Stimulated activated CD8-positive, alpha-beta memory T cell treated with anti-CD3 and anti-CD28 coated beads, Interleukin-15, amount 100 ng/mL, for 24 hours (primary cell): ENCODE measurements at regions not wholly inside any gene's neighbourhood (a gene's known extent, or its start where the extent isn't known, plus 50 kb on each side); places are given as distances from the start of the nearest gene placed in this dataset.
"Not testable (repeated sequence)": the region's sequence is repeated elsewhere in the genome, so short reads cannot be mapped to it uniquely, and the experiment has no call there.

Source experiments
- DNase-seq: peaks from one replicate; pipeline ENCODE4 v3.0.0-alpha.2; 2020; ENCODE audit warnings: low read depth

GRCh38 chr2:216936954-216937357, 77.1 kb upstream of the TNP1 start:
- DNase-seq = no peak

GRCh38 chr2:216934623-216935022, 74.8 kb upstream of the TNP1 start:
- DNase-seq = no peak

GRCh38 chr2:216934151-216934550, 74.3 kb upstream of the TNP1 start:
- DNase-seq = no peak

- DNase-seq = no peak
These were observed 73.1 kb upstream of the TNP1 start for GRCh38 chr2:216932863-216933548.

- no peak for DNase-seq
These were observed 72.4 kb upstream of the TNP1 start for GRCh38 chr2:216932113-216932862.

GRCh38 chr2:216930716-216931115, 70.9 kb upstream of the TNP1 start:
- no peak for DNase-seq

- DNase-seq = not testable (repeated sequence)
These were observed 69.5 kb upstream of the TNP1 start for GRCh38 chr2:216929338-216929737.

- no peak for DNase-seq
These were observed 67.3 kb upstream of the TNP1 start for GRCh38 chr2:216927163-216927562.

GRCh38 chr2:216925636-216926366, 65.9 kb upstream of the TNP1 start:
- DNase-seq = no peak

GRCh38 chr2:216925006-216925405, 65.1 kb upstream of the TNP1 start:
- DNase-seq = no peak

- no peak for DNase-seq
These were observed 63.8 kb upstream of the TNP1 start for GRCh38 chr2:216923706-216924105.

- no peak for DNase-seq
These were observed 62.4 kb upstream of the TNP1 start for GRCh38 chr2:216922175-216922780.

- no peak for DNase-seq
These were observed 61.1 kb upstream of the TNP1 start for GRCh38 chr2:216920937-216921456.

- DNase-seq = no peak
These were observed 60.4 kb upstream of the TNP1 start for GRCh38 chr2:216920143-216920876.

- no peak for DNase-seq
These were observed 58.3 kb upstream of the TNP1 start for GRCh38 chr2:216918088-216918680.

- DNase-seq = no peak
These were observed 57.2 kb upstream of the TNP1 start for GRCh38 chr2:216916956-216917650.

- DNase-seq = no peak
These were observed 55.8 kb upstream of the TNP1 start for GRCh38 chr2:216915557-216916150.

GRCh38 chr2:216914491-216914890, 54.6 kb upstream of the TNP1 start:
- DNase-seq = no peak

GRCh38 chr2:216911886-216912285, 52.0 kb upstream of the TNP1 start:
- no peak for DNase-seq

GRCh38 chr2:216911008-216911407, 51.1 kb upstream of the TNP1 start:
- DNase-seq = no peak
